ENCODE measurements at regions not wholly inside any gene's neighbourhood (a gene's known extent, or its start where the extent isn't known, plus 50 kb on each side); places are given as distances from the start of the nearest gene placed in this dataset.

GRCh38 chr16:80375513-80375912, 165.3 kb upstream of the DYNLRB2 start:
- TF ChIP-seq, protein P1, sequence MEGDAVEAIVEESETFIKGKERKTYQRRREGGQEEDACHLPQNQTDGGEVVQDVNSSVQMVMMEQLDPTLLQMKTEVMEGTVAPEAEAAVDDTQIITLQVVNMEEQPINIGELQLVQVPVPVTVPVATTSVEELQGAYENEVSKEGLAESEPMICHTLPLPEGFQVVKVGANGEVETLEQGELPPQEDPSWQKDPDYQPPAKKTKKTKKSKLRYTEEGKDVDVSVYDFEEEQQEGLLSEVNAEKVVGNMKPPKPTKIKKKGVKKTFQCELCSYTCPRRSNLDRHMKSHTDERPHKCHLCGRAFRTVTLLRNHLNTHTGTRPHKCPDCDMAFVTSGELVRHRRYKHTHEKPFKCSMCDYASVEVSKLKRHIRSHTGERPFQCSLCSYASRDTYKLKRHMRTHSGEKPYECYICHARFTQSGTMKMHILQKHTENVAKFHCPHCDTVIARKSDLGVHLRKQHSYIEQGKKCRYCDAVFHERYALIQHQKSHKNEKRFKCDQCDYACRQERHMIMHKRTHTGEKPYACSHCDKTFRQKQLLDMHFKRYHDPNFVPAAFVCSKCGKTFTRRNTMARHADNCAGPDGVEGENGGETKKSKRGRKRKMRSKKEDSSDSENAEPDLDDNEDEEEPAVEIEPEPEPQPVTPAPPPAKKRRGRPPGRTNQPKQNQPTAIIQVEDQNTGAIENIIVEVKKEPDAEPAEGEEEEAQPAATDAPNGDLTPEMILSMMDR (conservative IDR thresholded peaks at IDR 0.05; ENCODE audit: low read depth, low read length), result no peak
- no peak for TF ChIP-seq EZH2 (IDR thresholded peaks at IDR 0.05; ENCODE audit: borderline replicate concordance, low read depth, low read length, poor library complexity, severe bottlenecking)
